Fibroblast of mammary gland (primary cell): ENCODE measurements at regions not wholly inside any gene's neighbourhood (a gene's known extent, or its start where the extent isn't known, plus 50 kb on each side); places are given as distances from the start of the nearest gene placed in this dataset.

ENCODE experiments used
- DNase-seq: peaks from one replicate; pipeline ENCODE4 v3.0.0-alpha.2; 2010; ENCODE audit warnings: low read depth
- H3K4me3 ChIP-seq: 2 replicates; pipeline ENCODE4 v1.5.1; 2011; ENCODE audit warnings: low read depth, mild to moderate bottlenecking, low read length, moderate library complexity; ENCODE audit not compliant: control insufficient read depth
- CTCF ChIP-seq: conservative IDR thresholded peaks from 2 replicates; pipeline ENCODE4 v1.5.1; 2011; ENCODE audit warnings: low read depth, low read length, inconsistent platforms; ENCODE audit not compliant: control insufficient read depth, insufficient read depth

GRCh38 chr16:8305201-8305600 lies 285.1 kb downstream of the TMEM114 start:
- TF ChIP-seq CTCF, result no peak
- DNase-seq, result no peak
- H3K4me3 ChIP-seq, result no peak overlapping the region

GRCh38 chr16:8299635-8300034 lies 290.7 kb downstream of the TMEM114 start:
- no peak for TF ChIP-seq CTCF
- DNase-seq, result no peak

GRCh38 chr16:8295513-8296237 lies 294.6 kb downstream of the TMEM114 start:
- TF ChIP-seq CTCF, result no peak
- no peak overlapping the region for H3K4me3 ChIP-seq
- DNase-seq, result no peak

More at GRCh38 chr16:8299635-8300034, 290.7 kb downstream of the TMEM114 start:
- no peak overlapping the region for H3K4me3 ChIP-seq

- H3K4me3 ChIP-seq, result no peak overlapping the region
- no peak for TF ChIP-seq CTCF
- DNase-seq, result no peak
Observed at GRCh38 chr16:8293413-8293812, 296.9 kb downstream of the TMEM114 start.

GRCh38 chr16:8292271-8292670 lies 298.0 kb downstream of the TMEM114 start:
- TF ChIP-seq CTCF, result no peak
- no peak for DNase-seq
- no peak overlapping the region for H3K4me3 ChIP-seq

- TF ChIP-seq CTCF, result no peak
- no peak overlapping the region for H3K4me3 ChIP-seq
- DNase-seq, result no peak
Observed at GRCh38 chr16:8286348-8286747, 304.0 kb downstream of the TMEM114 start.

DNA sequence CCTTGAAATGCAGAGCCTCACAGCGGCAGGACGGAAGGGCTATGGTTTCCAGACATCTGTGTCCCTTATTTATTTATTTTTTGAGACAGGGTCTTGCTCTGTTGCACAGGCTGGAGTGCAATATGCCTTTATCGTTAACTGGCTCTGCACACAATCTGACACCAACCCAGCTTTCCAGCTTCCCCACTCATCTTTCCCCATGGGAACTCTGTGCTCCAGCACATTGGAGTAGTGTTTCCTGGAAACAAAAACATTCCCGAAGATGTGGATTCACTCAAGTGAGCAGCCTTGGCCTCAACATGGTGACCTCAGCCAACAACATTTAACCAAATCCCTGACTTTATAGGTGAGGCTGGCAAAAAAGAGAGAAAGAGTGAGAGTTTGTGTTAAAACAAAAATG lies 307.1 kb downstream of the TMEM114 start:
- no peak for TF ChIP-seq CTCF
- no peak for DNase-seq
- no peak overlapping the region for H3K4me3 ChIP-seq
